HCT116 (cell line): ENCODE measurements at regions not wholly inside any gene's neighbourhood (a gene's known extent, or its start where the extent isn't known, plus 50 kb on each side); places are given as distances from the start of the nearest gene placed in this dataset.

ENCODE experiments used
- ATAC-seq: fragments of 200-7000 bp; cut with Tn5 transposase; 2 replicates; pipeline ENCODE4 v1.9.1; 2020; ENCODE audit warnings: mild to moderate bottlenecking, moderate library complexity
- BruUV-seq: library from RNA; stranded (reverse); fragments of 400-500 nt; replicated peaks from 2 replicates; lab custom pipeline; 2021; lab: Mats Ljungman, UMichigan
- CTCF ChIA-PET: fragments of 300-600 bp; sonication (Branson Sonifier 250); formaldehyde crosslinking; loops from one replicate; lab custom pipeline; 2021; ENCODE audit warnings: antibody characterized with exemption; lab: Charles Lee
- POLR2A ChIA-PET: fragments of 300-600, 350-600 bp; sonication (Branson Sonifier 250); formaldehyde crosslinking; loops from one replicate; lab custom pipeline; 2021; ENCODE audit warnings: antibody characterized with exemption; lab: Charles Lee
- RAD21 ChIA-PET, 2 experiments: fragments of 300-600 bp; sonication (Branson Sonifier 250); formaldehyde crosslinking; loops; one replicate each; lab custom pipeline; 2023; ENCODE audit warnings: low total read pairs in 2 of 2; ENCODE audit not compliant: uncharacterized antibody in 2 of 2, unreplicated experiment in 2 of 2, low non-redundant PET in 1 of 2; lab: Charles Lee
- DNase-seq: peaks from one replicate; pipeline ENCODE4 v3.0.0-alpha.2; 2010; ENCODE audit warnings: low read depth, low spot score
- H2AFZ ChIP-seq: fragments of 200-600 bp; shearing (Covaris generic), sonication (generic); 2 replicates; pipeline ENCODE4 v1.6.1; 2017; ENCODE audit warnings: low read depth, mixed run types, mixed read lengths, antibody characterized with exemption, low read length; ENCODE audit not compliant: poor library complexity, severe bottlenecking
- H3K27ac ChIP-seq: 2 replicates; pipeline ENCODE4 v1.5.1; 2012; ENCODE audit warnings: low read depth, low read length
- H3K27me3 ChIP-seq: fragments of 200-600 bp; sonication (generic); 2 replicates; pipeline ENCODE4 v1.6.1; 2016; ENCODE audit warnings: mixed run types, low read length, mixed read lengths; ENCODE audit not compliant: insufficient read depth
- H3K36me3 ChIP-seq, 2 experiments: fragments of 200-500 bp in 1 of 2; fragments of 200-600 bp in 1 of 2; sonication (Bioruptor generic) in 1 of 2; sonication (generic) in 1 of 2; 2 replicates each; pipeline versions ENCODE4 v1.5.1 to v1.6.1; 2014 to 2016; ENCODE audit warnings: low read length in 2 of 2, inconsistent platforms in 1 of 2, mixed read lengths in 1 of 2, mixed run types in 1 of 2; ENCODE audit not compliant: insufficient read depth in 2 of 2, control insufficient read depth in 1 of 2
- H3K4me1 ChIP-seq, 2 experiments: fragments of 200-600 bp in 1 of 2; sonication (generic) in 1 of 2; 2 replicates each; pipeline versions ENCODE4 v1.5.1 to v1.6.1; 2012 to 2017; ENCODE audit warnings: low read length in 2 of 2, inconsistent platforms in 1 of 2, mild to moderate bottlenecking in 1 of 2, mixed read lengths in 1 of 2, mixed run types in 1 of 2, moderate library complexity in 1 of 2; ENCODE audit not compliant: insufficient read depth in 2 of 2, control insufficient read depth in 1 of 2
- H3K4me2 ChIP-seq: fragments of 200-600 bp; sonication (generic); 2 replicates; pipeline ENCODE4 v1.6.1; 2017; ENCODE audit warnings: mixed run types, low read length, mixed read lengths
- H3K4me3 ChIP-seq, 2 experiments: fragments of 200-600 bp in 1 of 2; sonication (generic) in 1 of 2; replicated peaks in 1 of 2; 2 replicates each; pipeline ENCODE4 v1.5.1; 2011 to 2016; ENCODE audit warnings: low read length in 2 of 2, control low read depth in 1 of 2, low read depth in 1 of 2, mild to moderate bottlenecking in 1 of 2, mixed read lengths in 1 of 2, mixed run types in 1 of 2
- H3K79me2 ChIP-seq: fragments of 200-600 bp; sonication (generic); 2 replicates; pipeline ENCODE4 v1.6.1; 2017; ENCODE audit warnings: mild to moderate bottlenecking, mixed run types, low read length, moderate library complexity, mixed read lengths; ENCODE audit not compliant: insufficient read depth
- H3K9ac ChIP-seq: fragments of 200-600 bp; sonication (generic); 2 replicates; pipeline ENCODE4 v1.6.1; 2016; ENCODE audit warnings: low read length, mixed read lengths
- H3K9me2 ChIP-seq: fragments of 200-600 bp; sonication (generic), shearing (Covaris generic); 2 replicates; pipeline ENCODE4 v1.6.1; 2017; ENCODE audit warnings: mixed run types, mild to moderate bottlenecking, moderate library complexity; ENCODE audit not compliant: insufficient read depth
- H3K9me3 ChIP-seq, 2 experiments: fragments of 200-500 bp in 1 of 2; fragments of 200-600 bp in 1 of 2; sonication (Bioruptor generic) in 1 of 2; sonication (generic) in 1 of 2; 2 replicates each; pipeline ENCODE4 v1.6.1; 2014 to 2017; ENCODE audit warnings: low read length in 2 of 2, mixed read lengths in 2 of 2, inconsistent platforms in 1 of 2, low read depth in 1 of 2, mild to moderate bottlenecking in 1 of 2, mixed run types in 1 of 2, moderate library complexity in 1 of 2; ENCODE audit not compliant: control insufficient read depth in 1 of 2, insufficient read depth in 1 of 2
- H4K20me1 ChIP-seq: fragments of 200-600 bp; sonication (generic), shearing (Covaris generic); 2 replicates; pipeline ENCODE4 v1.6.1; 2017; ENCODE audit warnings: mixed run types, mild to moderate bottlenecking, moderate library complexity; ENCODE audit not compliant: insufficient read depth
- CEBPB ChIP-seq: IDR thresholded peaks from 2 replicates; pipeline ENCODE4 v1.6.1; 2012; ENCODE audit warnings: low read depth
- CTCF ChIP-seq, 3 experiments: fragments of 200-600 bp in 1 of 3; sonication (generic) in 1 of 3; IDR thresholded peaks in 2 of 3; conservative IDR thresholded peaks in 1 of 3; 2 replicates each; pipeline ENCODE4 v1.5.1; 2012 to 2017; ENCODE audit warnings: low read depth in 2 of 3, low read length in 2 of 3, antibody characterized with exemption in 1 of 3, borderline replicate concordance in 1 of 3, control low read depth in 1 of 3, mild to moderate bottlenecking in 1 of 3, mixed read lengths in 1 of 3, mixed run types in 1 of 3, moderate library complexity in 1 of 3; ENCODE audit not compliant: insufficient read depth in 1 of 3
- EGR1 ChIP-seq: IDR thresholded peaks from 2 replicates; pipeline ENCODE4 v1.6.1; 2012; ENCODE audit warnings: low read depth
- ELF1 ChIP-seq: IDR thresholded peaks from 2 replicates; pipeline ENCODE4 v1.6.1; 2012; ENCODE audit warnings: low read depth, borderline replicate concordance
- EZH2 ChIP-seq: fragments of 200-600 bp; sonication (generic); IDR thresholded peaks from 2 replicates; pipeline ENCODE4 v1.6.1; 2017; ENCODE audit warnings: antibody characterized with exemption, mixed run types
- FOSL1 ChIP-seq: IDR thresholded peaks from 2 replicates; pipeline ENCODE4 v1.6.1; 2012; ENCODE audit warnings: low read depth
- RAD21 ChIP-seq: IDR thresholded peaks from 2 replicates; pipeline ENCODE4 v1.6.1; 2012; ENCODE audit warnings: low read depth, mild to moderate bottlenecking
- REST ChIP-seq: IDR thresholded peaks from 2 replicates; pipeline ENCODE4 v1.6.1; 2012; ENCODE audit warnings: low read depth
- intact Hi-C: fragments of 100-400 bp; cut with micrococcal nuclease; formaldehyde crosslinking; loops from 2 replicates; pipeline ENCODE4 v1.10.0; 2022

- Histone ChIP-seq H3K4me1 (no peaks in the 10 kb centered on the region), H3K79me2 (no peaks in the 10 kb centered on the region), H3K4me3 (no peak overlapping the region), H3K9me2 (no peaks in the 10 kb centered on the region), H3K9ac (no peak overlapping the region), H3K36me3 (no peaks in the 10 kb centered on the region), H4K20me1 (no peaks in the 10 kb centered on the region), H2AFZ (no peak overlapping the region), H3K4me2 (no peak overlapping the region), H3K9me3 (no peaks in the 10 kb centered on the region), H3K27me3 (no peaks in the 10 kb centered on the region), H3K27ac (no peak overlapping the region)
- ATAC-seq (no peak), DNase-seq (no peak)
- CTCF ChIA-PET: no interaction called here
- TF ChIP-seq EZH2: no peak
- TF ChIP-seq ELF1: no peak
- TF ChIP-seq CEBPB: no peak
- TF ChIP-seq FOSL1: no peak
- TF ChIP-seq REST: no peak
- no peak for TF ChIP-seq RAD21
- TF ChIP-seq EGR1: no peak
- TF ChIP-seq CTCF (IDR thresholded peaks at IDR 0.05 in 2 of 3, conservative IDR thresholded peaks at IDR 0.05 in 1 of 3; ENCODE audit: borderline replicate concordance in 1 of 3, insufficient read depth in 1 of 3, low read depth in 2 of 3, low read length in 2 of 3): peak in 1 of 3 experiments; percentile 32; a peak in 2 of 6 replicates
- no TSS peak for BruUV-seq
- RAD21 ChIA-PET: no interaction called here
- POLR2A ChIA-PET: no interaction called here
- intact Hi-C loops: no loop called here
These were observed 640.4 kb upstream of the RGS18 start for GRCh38 chr1:191517826-191518225.
